ENCODE measurements at regions not wholly inside any gene's neighbourhood (a gene's known extent, or its start where the extent isn't known, plus 50 kb on each side); places are given as distances from the start of the nearest gene placed in this dataset.

- TF ChIP-seq REST (IDR thresholded peaks at IDR 0.05; ENCODE audit: insufficient read depth in 1 of 2, low read depth in 2 of 2, low read length in 2 of 2) (no peak), FOXP2 (optimal IDR thresholded peaks at IDR 0.05; ENCODE audit: borderline replicate concordance, extremely low read depth, extremely low read length, insufficient read depth) (no peak), SIN3A (IDR thresholded peaks at IDR 0.05; ENCODE audit: borderline replicate concordance, insufficient read depth, low read length) (no peak), TAF1 (IDR thresholded peaks at IDR 0.05; ENCODE audit: borderline replicate concordance, insufficient read depth, low read length) (no peak), POLR2AphosphoS5 (IDR thresholded peaks at IDR 0.05; ENCODE audit: low read depth, low read length) (no peak)
Observed at GRCh38 chr12:83527810-83528209, 841.1 kb downstream of the TMTC2 start.

GRCh38 chr12:83515306-83516026 lies 828.8 kb downstream of the TMTC2 start:
- TF ChIP-seq POLR2AphosphoS5 (IDR thresholded peaks at IDR 0.05; ENCODE audit: low read depth, low read length) (no peak), SIN3A (IDR thresholded peaks at IDR 0.05; ENCODE audit: borderline replicate concordance, insufficient read depth, low read length) (no peak), TAF1 (IDR thresholded peaks at IDR 0.05; ENCODE audit: borderline replicate concordance, insufficient read depth, low read length) (no peak), REST (IDR thresholded peaks at IDR 0.05; ENCODE audit: insufficient read depth in 1 of 2, low read depth in 2 of 2, low read length in 2 of 2) (no peak), FOXP2 (optimal IDR thresholded peaks at IDR 0.05; ENCODE audit: borderline replicate concordance, extremely low read depth, extremely low read length, insufficient read depth) (no peak)

DNA sequence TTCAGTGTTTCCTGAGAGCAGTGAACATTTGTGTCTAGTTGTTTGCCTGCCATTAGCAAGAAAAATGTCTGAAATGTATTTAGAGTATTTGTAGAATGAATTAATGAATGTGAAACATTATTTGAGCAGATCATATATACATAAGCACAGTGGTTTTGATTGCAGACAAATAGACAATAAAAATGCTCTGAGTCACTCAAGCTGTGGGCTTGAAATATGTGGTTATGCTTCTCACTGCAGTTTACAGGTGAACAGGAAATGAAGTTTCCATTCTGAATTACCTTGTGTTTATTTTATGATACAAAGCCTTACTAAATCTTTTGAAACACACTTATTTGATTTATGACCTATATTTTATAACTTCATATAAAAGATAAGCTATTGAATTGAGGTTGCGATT lies 827.7 kb downstream of the TMTC2 start:
- TF ChIP-seq FOXP2 (optimal IDR thresholded peaks at IDR 0.05; ENCODE audit: borderline replicate concordance, extremely low read depth, extremely low read length, insufficient read depth), result no peak
- no peak for TF ChIP-seq POLR2AphosphoS5 (IDR thresholded peaks at IDR 0.05; ENCODE audit: low read depth, low read length)
- TF ChIP-seq TAF1 (IDR thresholded peaks at IDR 0.05; ENCODE audit: borderline replicate concordance, insufficient read depth, low read length), result no peak
- no peak for TF ChIP-seq SIN3A (IDR thresholded peaks at IDR 0.05; ENCODE audit: borderline replicate concordance, insufficient read depth, low read length)
- TF ChIP-seq REST (IDR thresholded peaks at IDR 0.05; ENCODE audit: insufficient read depth in 1 of 2, low read depth in 2 of 2, low read length in 2 of 2), result no peak

GRCh38 chr12:83506841-83507240 lies 820.1 kb downstream of the TMTC2 start:
- TF ChIP-seq REST (IDR thresholded peaks at IDR 0.05; ENCODE audit: insufficient read depth in 1 of 2, low read depth in 2 of 2, low read length in 2 of 2) (no peak), POLR2AphosphoS5 (IDR thresholded peaks at IDR 0.05; ENCODE audit: low read depth, low read length) (no peak), TAF1 (IDR thresholded peaks at IDR 0.05; ENCODE audit: borderline replicate concordance, insufficient read depth, low read length) (no peak), SIN3A (IDR thresholded peaks at IDR 0.05; ENCODE audit: borderline replicate concordance, insufficient read depth, low read length) (no peak), FOXP2 (optimal IDR thresholded peaks at IDR 0.05; ENCODE audit: borderline replicate concordance, extremely low read depth, extremely low read length, insufficient read depth) (no peak)

Data from PFSK-1 (cell line).